Muscle of arm (tissue), 1 donor: ENCODE measurements at regions not wholly inside any gene's neighbourhood (a gene's known extent, or its start where the extent isn't known, plus 50 kb on each side); places are given as distances from the start of the nearest gene placed in this dataset.

Experiments
- DNase-seq: peaks from one replicate; pipeline ENCODE4 v3.0.0-alpha.2; 2013

DNA sequence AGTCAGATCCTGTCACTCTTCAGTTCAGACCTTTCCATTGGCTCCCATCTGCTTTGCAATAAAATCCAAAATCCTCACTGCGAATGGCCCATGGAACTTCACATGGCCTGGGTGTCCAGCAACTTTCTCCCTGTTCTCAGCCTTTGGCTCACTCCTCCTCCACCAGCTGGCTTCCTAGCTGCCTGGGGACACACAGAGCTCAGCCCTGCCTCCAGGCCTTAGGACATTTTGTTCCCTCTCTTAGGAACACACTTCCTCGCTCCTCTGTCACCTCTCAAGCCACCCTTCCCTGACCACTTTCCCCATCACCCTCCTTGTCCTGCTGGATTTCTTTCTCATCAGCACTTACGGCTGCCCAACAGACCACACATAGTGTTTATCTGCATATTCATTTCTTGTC lies 419.6 kb downstream of the MED13L start:
- DNase-seq, result no peak

DNA sequence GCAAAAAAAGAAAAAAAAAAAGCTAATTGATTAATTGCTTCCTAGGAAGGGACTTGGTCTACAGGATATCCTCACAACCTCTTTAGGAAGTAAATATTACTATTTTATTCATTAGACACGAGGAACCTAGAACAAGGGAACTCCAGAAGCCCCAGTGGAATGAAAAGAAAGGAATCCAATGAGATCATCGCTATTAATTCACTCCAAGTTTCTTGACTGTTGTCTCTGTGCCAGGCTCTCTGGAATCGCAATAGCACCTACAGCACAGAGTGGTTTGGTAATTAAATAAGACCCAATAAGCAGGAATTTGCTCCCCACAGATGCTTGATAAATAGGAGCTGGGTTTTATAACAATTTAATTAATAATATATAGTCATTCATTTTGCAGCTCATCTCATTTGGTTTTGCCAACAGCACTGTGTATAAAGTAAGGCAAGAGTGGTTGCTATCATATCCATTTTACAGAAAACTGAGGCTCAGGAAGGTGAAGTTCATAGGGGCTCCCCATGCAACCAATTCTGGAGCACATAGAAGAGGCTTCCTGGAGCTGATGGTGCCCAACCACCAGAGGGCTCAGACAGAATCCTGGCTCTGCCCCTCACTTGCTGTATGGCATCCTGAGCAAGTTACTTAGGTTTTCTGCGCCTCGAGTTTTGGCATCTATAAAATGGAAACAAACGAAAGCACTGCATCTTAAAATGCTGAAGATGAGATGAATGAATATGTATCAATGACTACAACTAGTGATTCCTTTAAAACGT lies 420.2 kb downstream of the MED13L start:
- no peak for DNase-seq

GRCh38 chr12:115852054-115852453 lies 425.4 kb downstream of the MED13L start:
- no peak for DNase-seq

- DNase-seq, result peak; percentile 15
Measured at GRCh38 chr12:115850957-115851356, 426.5 kb downstream of the MED13L start.

GRCh38 chr12:115849262-115849943 lies 428.1 kb downstream of the MED13L start:
- no peak for DNase-seq

GRCh38 chr12:115847398-115847797 lies 430.1 kb downstream of the MED13L start:
- DNase-seq, result no peak

DNA sequence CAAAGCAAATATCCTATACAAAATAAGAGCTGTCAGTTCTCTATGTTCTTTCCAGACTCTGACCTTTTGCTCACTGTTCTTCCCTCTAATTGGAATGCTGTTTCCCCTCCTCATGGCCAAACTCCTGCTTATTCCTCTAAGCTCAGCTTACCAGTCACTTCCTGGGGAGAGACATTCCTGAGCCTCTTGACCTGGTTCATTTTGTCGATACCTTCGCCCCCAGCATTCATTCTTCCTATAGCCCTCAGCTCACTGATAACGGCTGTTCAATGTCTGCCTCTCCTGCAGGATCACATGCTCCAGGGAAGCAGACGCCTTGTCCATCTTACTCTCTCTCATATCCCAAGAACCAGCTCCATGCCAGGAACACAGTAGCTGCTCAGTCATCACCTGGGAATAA lies 431.0 kb downstream of the MED13L start:
- no peak for DNase-seq

GRCh38 chr12:115840159-115840558 lies 437.3 kb downstream of the MED13L start:
- no peak for DNase-seq

- DNase-seq, result no peak
Measured at GRCh38 chr12:115838952-115839351, 438.5 kb downstream of the MED13L start.

DNA sequence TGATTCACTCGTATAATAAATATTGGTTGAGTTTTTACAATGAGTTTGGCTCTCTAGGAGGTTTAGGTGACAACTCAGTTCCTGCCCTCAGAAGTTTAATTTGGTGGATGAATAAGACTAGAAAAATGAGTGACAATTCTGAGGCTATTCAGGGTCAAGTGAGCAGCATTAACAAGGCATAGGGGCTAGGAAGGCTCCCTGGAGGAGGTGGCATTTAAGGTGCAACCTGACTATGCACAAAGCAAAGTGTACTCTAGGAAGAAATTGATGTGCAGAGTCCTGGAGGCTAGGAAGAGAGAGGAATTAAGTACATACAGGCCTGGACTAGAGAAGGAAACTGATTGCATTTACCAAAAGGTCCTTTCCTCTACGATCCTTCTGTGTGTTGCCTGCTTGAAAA lies 440.3 kb downstream of the MED13L start:
- DNase-seq, result no peak

- DNase-seq, result no peak
Measured at GRCh38 chr12:115835445-115835844, 442.0 kb downstream of the MED13L start.

- no peak for DNase-seq
Measured at GRCh38 chr12:115833704-115834103, 443.8 kb downstream of the MED13L start.

- DNase-seq, result no peak
Measured at GRCh38 chr12:115830633-115831032, 446.9 kb downstream of the MED13L start.

- no peak for DNase-seq
Measured at GRCh38 chr12:115830070-115830469, 447.4 kb downstream of the MED13L start.

DNA sequence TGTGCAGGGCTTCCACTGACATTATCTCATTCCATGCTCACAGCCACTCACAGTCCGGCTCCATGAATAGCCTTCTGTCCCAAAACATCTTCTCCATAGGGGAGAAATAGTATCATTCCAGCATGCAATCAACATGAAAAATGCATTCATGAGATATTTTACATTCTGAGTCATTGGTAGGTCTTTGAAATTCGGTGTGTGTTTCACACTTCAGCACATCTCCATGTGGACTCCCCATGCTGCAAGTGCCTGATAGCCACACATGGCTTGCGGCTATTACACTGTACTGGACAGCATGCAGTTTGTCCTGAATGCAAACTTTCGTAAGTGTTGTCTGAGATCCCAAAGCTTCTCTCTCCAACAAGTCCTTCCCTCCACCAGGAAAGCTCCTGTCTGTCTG lies 449.3 kb downstream of the MED13L start:
- no peak for DNase-seq

DNA sequence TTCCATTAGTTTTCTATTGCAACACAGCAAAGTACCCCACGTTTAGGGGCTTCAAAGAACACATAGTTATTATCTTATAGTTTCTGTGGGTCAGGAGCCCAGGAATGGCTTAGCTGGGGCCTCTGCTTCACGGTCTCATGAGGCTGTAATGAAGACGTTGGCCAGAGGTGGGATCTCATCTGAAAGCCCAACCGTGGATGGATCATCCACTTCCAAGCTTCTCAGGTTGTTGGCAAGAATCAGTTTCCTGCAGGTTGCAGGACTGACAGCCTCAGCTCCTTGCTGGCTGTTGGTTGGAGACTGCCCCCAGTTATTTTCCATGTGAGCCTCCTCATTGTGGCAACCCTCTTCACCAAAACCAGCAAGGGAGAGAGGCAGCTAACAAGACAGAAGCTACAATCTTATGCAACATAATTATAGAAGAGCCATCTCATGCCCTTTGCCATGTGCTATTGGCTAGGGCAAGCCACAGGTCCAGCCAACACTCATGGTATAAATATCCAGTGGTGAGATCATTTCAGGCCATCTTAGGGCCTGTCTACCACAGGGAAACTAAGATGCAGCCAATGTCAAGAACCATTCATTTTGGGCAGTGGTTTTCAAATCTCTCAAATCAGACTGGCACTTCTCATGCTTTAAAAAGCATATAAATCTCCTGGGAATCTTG lies 452.4 kb downstream of the MED13L start:
- DNase-seq, result no peak

GRCh38 chr12:115823635-115824034 lies 453.9 kb downstream of the MED13L start:
- DNase-seq, result no peak

DNA sequence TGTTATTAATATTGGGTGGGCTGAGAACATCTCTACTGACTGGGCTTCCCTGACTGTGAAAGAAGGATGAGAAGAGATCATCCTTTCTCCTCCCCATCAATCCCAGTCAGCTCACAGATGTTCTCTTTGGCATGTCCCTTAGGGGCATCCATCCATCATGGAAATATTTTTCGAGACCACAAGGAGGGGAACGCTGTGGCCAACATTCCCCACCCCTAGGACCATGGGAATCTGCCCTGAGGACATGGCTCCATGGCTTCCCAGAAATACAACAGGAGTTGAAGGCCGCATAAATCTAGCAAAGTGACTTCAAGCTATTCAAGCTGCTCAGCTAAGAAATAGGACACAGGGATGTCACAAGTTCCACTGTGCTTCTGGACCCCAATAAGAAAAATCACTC lies 456.8 kb downstream of the MED13L start:
- no peak for DNase-seq

- DNase-seq, result no peak
Measured at GRCh38 chr12:115818973-115819372, 458.5 kb downstream of the MED13L start.

DNA sequence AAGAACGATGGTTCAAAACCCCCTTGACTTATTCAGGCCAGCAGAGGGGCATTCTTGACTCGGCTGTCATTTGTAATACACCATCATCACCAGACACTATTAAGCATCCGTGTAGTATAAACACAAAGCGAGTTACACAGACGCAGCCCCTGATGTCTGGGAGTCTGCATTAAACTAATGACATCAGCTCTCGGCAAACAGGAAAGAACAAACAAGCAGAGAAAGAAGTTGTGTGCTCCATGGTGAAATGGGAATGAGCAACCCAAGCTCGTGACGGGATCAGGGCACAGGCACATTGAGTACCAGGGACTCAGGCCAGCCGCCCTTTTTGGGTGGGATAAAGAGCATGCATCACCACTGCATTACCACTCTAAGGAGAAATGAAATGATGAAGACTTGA lies 460.1 kb downstream of the MED13L start:
- DNase-seq, result no peak

DNA sequence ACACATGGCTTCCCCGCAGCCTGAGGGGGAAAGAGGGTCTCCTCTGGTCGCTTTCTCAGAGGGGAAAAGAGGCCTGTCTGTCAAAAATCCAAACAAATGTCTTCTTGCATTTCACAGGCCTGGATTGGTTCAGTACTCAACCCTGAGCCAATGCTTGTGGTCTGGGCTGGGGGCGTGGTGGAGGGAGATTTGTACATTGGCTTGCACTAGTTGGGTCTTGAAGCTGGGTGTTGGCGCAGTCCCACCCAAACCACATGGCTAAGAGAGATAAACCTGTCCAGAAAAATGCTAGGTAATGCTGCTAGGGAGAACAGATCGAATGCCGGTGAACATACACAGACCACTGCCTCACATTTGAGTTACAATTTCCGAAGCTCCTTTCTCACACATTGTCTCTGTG lies 461.6 kb downstream of the MED13L start:
- DNase-seq, result no peak

DNA sequence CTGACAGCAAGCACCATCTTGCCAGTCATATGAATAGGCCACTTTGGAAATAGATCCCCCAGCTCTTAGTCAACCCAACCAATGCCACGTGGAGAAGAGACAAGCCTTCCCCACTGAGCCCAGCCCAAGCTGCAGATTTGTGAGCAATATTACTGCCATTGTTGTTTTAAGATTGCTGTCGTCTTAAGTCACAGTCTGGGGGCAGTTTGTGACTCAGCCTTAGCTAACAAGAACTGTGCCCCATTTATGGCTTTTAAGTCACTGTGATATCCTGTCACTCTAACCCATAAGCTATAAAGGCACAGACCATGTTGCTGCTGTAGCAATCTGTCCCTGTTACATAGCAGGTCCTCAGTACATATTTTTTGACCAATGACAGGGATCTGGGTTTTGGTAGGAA lies 464.2 kb downstream of the MED13L start:
- DNase-seq, result no peak

- DNase-seq, result no peak
Measured at GRCh38 chr12:115811929-115812328, 465.6 kb downstream of the MED13L start.
